GM12891 (cell line): ENCODE measurements at regions not wholly inside any gene's neighbourhood (a gene's known extent, or its start where the extent isn't known, plus 50 kb on each side); places are given as distances from the start of the nearest gene placed in this dataset.

Source experiments
- DNase-seq: peaks from one replicate; pipeline ENCODE4 v3.0.0; 2011; ENCODE audit warnings: low spot score; ENCODE audit not compliant: insufficient read length
- FAIRE-seq: peaks from 2 replicates; lab custom pipeline; 2011; peaks lifted over from hg19 to GRCh38; lab: Jason Lieb, UNC
- PAX5 ChIP-seq: IDR thresholded peaks from 2 replicates; pipeline ENCODE4 v1.6.1; 2011; ENCODE audit warnings: low read length, moderate library complexity, mild to moderate bottlenecking; ENCODE audit not compliant: insufficient read depth, severe bottlenecking
- POLR2A ChIP-seq: IDR thresholded peaks from 2 replicates; pipeline ENCODE4 v1.6.1; 2011; ENCODE audit warnings: low read depth, low read length, control low read depth
- POLR2AphosphoS5 ChIP-seq: IDR thresholded peaks from 2 replicates; pipeline ENCODE4 v1.6.1; 2011; ENCODE audit warnings: low read depth, low read length, control low read depth
- POU2F2 ChIP-seq: IDR thresholded peaks from 2 replicates; pipeline ENCODE4 v1.6.1; 2011; ENCODE audit warnings: low read depth, mild to moderate bottlenecking, control low read depth, low read length, moderate library complexity
- SPI1 ChIP-seq: IDR thresholded peaks from 2 replicates; pipeline ENCODE4 v1.6.1; 2011; ENCODE audit warnings: low read depth, low read length, control low read depth
- TAF1 ChIP-seq: IDR thresholded peaks from 2 replicates; pipeline ENCODE4 v1.6.1; 2011; ENCODE audit warnings: low read depth, low read length, control low read depth

GRCh38 chr5:51731421-51732029 is 348.3 kb downstream of the ISL1 start:
- FAIRE-seq (no peak), DNase-seq (no peak)
- TF ChIP-seq POLR2AphosphoS5 (no peak), SPI1 (no peak), TAF1 (no peak), POLR2A (no peak), POU2F2 (no peak), PAX5 (no peak)

GRCh38 chr5:51732304-51732703 is 349.1 kb downstream of the ISL1 start:
- no peak for FAIRE-seq
- TF ChIP-seq POLR2AphosphoS5 (no peak), POLR2A (no peak)
- DNase-seq: no peak

- no peak for DNase-seq
- no peak for FAIRE-seq
- TF ChIP-seq TAF1 (no peak), PAX5 (no peak), POU2F2 (no peak), POLR2A (no peak), SPI1 (no peak), POLR2AphosphoS5 (no peak)
These were observed 351.4 kb downstream of the ISL1 start for GRCh38 chr5:51734677-51735076.

- FAIRE-seq: no peak
- DNase-seq: no peak
- TF ChIP-seq POLR2A (no peak), PAX5 (no peak), SPI1 (no peak), POU2F2 (no peak), TAF1 (no peak), POLR2AphosphoS5 (no peak)
These were observed 362.8 kb downstream of the ISL1 start for GRCh38 chr5:51746023-51746422.

- FAIRE-seq (no peak), DNase-seq (no peak)
- TF ChIP-seq PAX5 (no peak), POLR2AphosphoS5 (no peak), SPI1 (no peak), TAF1 (no peak), POU2F2 (no peak), POLR2A (no peak)
These were observed 365.4 kb downstream of the ISL1 start for GRCh38 chr5:51748647-51749046.
